Astrocyte of the cerebellum (primary cell): ENCODE measurements at regions not wholly inside any gene's neighbourhood (a gene's known extent, or its start where the extent isn't known, plus 50 kb on each side); places are given as distances from the start of the nearest gene placed in this dataset.

ENCODE experiments used
- DNase-seq: peaks from one replicate; pipeline ENCODE4 v3.0.0-alpha.2; 2011; ENCODE audit warnings: low read depth
- H3K4me3 ChIP-seq: 2 replicates; pipeline ENCODE4 v1.5.1; 2011; ENCODE audit warnings: mild to moderate bottlenecking, low read depth, low read length, moderate library complexity
- in situ Hi-C: cut with HindIII; loops from 2 replicates; pipeline ENCODE4 v1.10.0; 2017; ENCODE audit warnings: low sequenced_read_pairs
- TF ChIP-seq, protein P1 (sequence below): IDR thresholded peaks from 2 replicates; pipeline ENCODE4 v1.5.1; 2012; ENCODE audit warnings: low read length, low read depth, moderate library complexity, mild to moderate bottlenecking; ENCODE audit errors: missing control alignments

DNA sequence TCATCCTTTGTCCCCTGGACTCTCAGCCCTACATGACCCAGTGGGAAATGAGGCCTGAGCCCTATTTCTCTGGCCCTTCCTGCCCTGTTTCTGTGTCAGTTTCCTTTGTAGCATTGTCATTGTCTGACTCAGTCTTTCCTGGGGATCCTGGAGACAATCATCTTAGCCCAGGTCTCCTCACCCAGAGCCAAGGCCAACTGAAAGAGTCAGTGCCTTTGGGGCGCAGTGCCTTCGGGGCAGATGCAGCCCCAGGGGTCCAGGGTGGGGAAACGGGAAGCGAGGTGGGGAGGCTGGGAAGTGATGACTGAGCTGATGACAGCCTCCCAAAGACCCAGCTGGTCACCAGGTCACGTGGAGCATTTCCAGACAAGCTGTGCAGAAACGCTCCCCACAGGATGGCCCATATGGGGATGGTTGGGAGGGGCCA, 93.3 kb upstream of the SULF2 start:
- H3K4me3 ChIP-seq: no peak overlapping the region
- TF ChIP-seq, protein P1, sequence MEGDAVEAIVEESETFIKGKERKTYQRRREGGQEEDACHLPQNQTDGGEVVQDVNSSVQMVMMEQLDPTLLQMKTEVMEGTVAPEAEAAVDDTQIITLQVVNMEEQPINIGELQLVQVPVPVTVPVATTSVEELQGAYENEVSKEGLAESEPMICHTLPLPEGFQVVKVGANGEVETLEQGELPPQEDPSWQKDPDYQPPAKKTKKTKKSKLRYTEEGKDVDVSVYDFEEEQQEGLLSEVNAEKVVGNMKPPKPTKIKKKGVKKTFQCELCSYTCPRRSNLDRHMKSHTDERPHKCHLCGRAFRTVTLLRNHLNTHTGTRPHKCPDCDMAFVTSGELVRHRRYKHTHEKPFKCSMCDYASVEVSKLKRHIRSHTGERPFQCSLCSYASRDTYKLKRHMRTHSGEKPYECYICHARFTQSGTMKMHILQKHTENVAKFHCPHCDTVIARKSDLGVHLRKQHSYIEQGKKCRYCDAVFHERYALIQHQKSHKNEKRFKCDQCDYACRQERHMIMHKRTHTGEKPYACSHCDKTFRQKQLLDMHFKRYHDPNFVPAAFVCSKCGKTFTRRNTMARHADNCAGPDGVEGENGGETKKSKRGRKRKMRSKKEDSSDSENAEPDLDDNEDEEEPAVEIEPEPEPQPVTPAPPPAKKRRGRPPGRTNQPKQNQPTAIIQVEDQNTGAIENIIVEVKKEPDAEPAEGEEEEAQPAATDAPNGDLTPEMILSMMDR: no peak
- in situ Hi-C loops: no loop called here
- no peak for DNase-seq

DNA sequence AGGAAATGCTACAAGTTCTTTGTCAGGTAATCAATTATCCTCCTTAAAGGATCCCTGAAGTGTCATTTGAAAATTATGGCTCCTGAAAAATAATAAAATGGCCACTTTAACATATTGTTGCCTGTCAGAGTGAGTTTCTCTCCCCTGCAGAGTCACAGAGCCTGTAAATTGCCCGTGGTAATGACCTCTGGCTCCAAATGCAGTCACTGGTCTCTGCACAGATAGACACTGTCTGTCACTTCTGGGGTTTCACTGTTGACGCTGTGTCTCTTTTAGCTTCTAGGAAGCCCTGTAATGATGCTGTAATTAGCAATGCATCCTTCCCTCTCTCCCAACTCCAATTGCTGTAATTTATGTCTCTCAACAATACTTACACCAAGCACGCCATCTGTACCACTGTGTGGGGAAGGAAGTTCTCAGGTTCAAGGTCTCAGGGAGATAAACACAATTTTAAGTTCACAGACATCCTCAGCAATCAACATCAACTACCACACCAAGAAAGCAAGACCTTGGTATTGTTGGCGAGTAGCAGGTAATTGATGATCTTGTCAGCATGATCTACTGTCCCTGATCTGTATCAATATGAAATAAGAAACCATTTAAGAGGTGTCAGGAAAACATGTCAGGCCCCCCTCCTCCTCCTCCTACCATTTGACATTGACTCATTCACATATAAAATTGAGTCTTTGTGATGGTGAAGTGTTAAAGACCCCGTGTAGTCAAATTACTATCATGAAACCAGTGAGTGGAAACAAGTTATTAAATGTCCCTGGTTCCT, 91.2 kb upstream of the SULF2 start:
- TF ChIP-seq, protein P1: no peak
- H3K4me3 ChIP-seq: no peak overlapping the region
- in situ Hi-C loops: no loop called here
- DNase-seq: no peak

DNA sequence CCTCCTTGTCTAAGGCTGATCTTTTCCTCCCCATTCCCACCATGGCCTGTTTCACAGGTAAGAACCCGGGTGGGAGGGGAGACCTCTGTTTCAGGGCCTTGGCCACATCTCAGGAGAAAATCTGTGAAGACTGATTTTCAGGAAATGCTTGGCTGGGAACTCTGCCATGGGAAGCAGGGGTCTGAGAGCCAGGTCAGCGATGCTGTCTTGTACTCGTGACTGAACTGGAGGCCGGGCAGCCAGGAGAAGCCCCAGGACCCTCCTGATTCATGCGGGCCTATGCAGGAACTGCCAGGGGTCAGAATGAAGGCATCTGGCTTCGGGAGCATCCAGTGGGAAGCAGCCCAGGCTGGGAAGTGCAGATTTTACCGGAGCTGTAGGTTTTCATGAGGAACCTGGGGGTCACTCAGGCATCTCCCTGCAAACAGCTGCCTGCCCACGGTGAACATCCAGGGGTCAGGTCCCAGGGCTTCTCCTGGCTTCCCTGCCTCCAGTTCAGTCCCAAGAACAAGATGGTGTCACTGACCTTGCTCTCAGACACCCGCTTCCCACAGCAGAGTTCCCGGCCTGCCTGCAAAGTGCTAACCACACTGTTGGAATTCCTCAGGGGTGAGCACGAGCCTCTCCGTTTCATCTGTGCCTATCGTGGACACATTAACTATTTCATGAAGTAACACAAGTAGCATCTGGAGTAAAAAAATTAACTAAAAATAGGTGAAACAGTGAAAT, 90.2 kb upstream of the SULF2 start:
- H3K4me3 ChIP-seq: no peak overlapping the region
- DNase-seq: no peak
- TF ChIP-seq, protein P1: no peak
- in situ Hi-C loops: no loop called here

DNA sequence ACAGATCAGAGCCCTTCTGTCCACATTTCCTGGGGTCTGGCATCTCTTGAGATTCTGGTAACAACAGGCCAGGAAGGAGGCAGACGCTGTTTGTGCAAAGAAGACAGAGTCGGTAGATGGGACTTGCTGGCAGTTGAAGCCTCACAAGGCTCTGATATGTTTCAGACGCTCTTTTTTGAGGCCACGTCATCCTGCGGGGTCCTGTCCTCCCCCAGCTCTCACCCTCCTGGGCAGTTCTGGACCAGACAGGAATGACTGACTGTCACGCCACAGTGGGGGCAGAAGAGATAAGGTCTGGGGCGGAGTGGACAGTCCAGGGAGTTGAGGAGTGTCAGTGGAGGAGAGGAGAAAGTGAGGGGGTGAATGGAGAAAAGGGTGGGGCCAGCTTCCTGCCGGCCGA, 87.1 kb upstream of the SULF2 start:
- in situ Hi-C loops: no loop called here
- no peak for DNase-seq
- TF ChIP-seq, protein P1: no peak
- H3K4me3 ChIP-seq: no peak overlapping the region

DNA sequence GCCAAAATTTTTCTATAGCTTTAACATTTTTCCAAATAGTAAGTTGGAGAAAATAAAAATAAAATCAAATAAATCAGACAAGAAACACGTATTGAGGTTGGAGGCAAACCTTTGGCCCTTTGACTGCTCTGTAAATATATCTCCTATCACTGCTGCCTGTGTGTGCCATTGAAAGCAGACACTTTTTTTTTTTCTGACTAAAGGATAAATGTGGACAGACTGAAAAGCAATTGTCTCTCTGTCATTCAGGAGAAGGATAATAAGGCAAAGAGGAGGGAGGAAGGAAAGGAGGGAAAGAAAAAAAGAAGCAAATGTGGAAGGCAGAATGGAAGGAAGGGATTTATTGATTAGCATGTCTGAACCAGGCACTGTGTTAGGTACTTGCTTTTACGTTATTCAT, 85.2 kb upstream of the SULF2 start:
- TF ChIP-seq, protein P1: no peak
- no peak for DNase-seq
- in situ Hi-C loops: no loop called here
- H3K4me3 ChIP-seq: no peak overlapping the region

DNA sequence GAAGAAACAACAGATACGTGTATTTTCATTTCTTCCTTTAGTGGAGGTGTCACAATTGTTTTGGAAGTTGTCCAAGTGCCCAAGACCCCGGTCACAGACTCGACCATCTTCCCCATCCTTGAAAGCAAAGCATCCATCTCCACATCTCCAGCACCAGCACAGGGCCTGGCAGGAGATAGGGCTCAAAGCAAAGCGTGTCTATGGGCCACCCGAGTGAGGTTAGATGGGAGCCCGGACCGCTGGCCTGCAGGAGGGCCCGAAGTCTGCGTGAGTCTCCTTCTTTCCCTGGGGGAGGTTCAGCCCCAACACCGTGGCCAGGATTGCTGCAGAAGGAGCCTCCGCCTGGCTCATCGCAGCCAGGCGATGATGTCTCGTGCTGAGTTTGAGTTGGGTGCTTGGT, 83.5 kb upstream of the SULF2 start:
- in situ Hi-C loops: no loop called here
- no peak for DNase-seq
- TF ChIP-seq, protein P1: no peak
- H3K4me3 ChIP-seq: no peak overlapping the region
